SW 1271 (cell line): ENCODE measurements at regions not wholly inside any gene's neighbourhood (a gene's known extent, or its start where the extent isn't known, plus 50 kb on each side); places are given as distances from the start of the nearest gene placed in this dataset.

Experiments used
- DNase-seq, 2 experiments: peaks; one replicate each; lab custom pipeline; 2025; lab: John Stamatoyannopoulos, UW

DNA sequence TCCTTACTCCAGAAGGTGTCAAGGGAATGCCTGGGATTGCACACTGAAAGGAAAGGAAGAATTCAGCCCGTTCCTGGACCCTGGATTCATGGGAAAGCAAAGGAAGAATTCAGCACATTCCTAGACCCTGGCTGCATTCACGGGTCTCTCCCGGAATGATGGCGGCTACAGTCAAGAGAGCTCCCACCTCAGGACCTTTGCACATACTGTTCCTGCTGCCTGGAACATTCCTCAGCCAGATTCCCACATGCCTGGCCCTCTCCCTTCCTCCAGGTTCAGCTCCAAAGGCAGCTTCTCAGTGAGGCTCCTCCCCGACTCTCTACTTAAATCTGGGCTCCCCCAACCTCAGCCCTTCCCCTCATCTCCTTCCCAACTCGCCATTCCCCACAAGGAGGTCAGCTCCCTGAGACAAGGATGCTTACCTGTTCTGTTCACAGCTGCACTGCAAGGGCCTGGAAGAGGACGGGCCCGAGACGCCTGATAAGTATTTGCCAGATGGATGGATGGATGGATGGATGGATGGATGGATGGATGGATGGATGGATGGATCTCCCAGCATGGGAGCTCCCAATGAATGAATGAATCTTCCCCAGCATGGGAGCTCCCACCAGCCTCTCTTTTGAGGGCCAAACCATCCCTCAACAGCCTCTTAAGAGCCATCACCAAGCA lies 77.4 kb downstream of the NCOR2 start:
- DNase-seq = no peak

DNA sequence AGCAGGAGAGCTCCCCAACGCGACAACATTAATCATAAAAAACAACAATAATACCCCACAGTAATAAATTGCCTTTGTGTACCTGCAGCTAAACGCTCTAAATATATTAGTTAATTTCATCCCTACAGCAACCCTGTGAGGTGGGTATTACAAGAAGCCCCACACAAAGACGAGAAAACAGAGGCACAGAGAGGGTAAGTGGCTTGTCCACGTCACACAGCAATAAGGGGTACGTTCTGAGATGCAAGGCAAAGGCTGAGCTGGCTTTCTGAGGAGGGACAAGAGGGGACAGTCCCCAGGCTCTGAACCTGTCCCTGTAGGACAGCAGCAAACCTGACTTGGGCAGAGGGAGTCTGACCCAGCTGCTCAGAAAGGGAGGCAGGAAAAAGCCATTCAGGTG lies 78.2 kb downstream of the NCOR2 start:
- DNase-seq = no peak

DNA sequence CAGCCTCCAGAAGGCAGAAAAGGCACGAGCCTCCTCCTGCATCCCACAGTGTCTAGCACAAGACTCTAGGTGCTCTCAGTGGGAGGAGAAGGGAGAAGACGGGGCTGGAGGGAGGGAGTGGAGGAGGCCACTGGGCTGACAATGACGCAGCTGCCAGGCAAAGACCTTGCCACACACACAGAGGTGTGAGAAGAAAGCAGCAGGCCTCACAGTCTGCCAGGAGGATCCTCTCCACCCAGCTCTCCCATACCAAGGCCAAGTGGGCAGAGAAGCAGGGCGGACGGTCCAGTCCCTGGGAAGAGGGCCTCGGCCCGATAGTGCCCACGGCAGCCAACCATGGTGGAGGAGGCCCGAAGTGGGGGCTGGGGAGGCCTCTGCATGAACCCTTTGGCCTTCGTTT lies 78.9 kb downstream of the NCOR2 start:
- DNase-seq = no peak

DNA sequence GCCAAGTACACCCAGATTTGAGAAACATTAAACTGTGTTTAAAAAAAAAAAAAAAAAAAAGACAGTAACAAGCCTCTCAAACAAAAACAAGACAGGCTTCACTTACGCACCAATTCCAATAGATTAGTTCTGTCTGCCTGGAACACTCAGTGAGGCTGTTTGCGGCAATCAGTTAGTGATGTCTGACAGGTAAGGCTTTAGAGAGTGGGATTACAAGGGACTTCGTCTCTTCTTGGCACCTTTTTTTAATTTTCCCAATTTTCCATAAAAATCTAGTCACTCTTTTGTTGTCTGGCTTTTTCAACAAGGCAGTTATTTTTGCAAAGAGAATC lies 79.6 kb downstream of the NCOR2 start:
- DNase-seq = no peak

DNA sequence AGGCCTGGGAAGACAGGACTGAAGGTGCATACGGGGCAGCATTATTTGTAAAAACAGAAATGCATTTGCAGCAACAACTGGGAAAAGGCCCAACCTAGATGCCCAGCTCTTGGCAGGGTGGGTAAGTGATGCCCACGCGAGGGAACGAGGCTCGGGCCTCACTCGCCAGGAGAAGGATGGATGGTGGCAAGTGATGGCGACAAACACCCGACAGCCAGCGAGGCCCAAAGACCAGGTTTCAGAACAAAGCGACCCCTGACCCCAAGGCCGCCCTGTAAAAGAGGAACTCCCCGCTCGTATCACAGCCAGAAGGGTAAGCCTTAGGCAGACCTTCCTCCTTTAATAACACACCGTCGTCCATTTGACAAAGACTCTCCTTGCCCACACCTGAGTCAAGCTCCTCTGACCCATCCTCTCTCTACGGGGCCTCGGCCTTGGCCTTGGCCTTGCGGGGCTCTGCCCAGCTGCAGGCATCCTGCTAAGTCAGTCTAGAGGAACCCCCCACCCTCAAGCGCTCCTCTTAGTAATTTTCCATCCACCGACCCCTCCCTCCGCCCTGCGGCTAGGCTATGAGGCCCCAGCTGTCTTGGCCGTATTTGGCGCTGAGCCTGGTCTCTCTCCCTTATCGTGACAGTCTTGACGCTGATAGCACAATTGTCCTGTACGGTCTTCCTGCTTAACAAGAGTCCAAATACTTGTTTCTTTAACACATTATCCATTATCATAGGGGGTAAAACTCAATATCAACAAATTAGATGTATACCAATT lies 80.2 kb downstream of the NCOR2 start:
- DNase-seq = no peak

DNA sequence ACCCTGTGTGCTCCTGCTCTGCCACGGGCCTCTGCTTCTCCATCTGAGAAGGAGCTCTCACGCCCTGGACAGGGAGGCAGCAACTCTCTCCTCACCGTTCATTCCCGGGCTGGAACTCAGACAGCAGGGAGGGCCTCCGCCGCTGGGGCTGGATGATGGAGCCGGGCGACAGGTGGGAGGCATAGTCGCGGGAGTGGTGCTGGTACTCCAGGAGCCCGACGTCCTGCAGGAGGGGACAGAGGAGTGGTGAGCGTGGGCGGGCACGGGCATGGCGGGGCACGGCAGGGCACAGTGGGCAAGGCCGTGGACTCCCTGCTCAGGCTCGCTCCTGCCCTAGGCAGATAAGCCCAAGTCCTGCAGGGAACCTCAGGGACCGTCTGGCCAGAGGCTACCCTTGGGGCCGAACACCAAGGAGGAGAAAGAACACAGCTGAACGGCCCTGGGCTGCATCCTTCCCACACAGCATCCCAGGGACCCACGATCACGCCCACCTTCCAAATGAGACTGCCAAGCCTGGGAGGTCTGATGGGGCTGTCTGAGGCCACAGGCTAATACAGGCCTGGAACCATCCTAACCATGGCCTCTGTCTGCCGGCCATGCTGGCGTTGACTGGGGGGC lies 81.0 kb downstream of the NCOR2 start:
- DNase-seq = no peak

DNA sequence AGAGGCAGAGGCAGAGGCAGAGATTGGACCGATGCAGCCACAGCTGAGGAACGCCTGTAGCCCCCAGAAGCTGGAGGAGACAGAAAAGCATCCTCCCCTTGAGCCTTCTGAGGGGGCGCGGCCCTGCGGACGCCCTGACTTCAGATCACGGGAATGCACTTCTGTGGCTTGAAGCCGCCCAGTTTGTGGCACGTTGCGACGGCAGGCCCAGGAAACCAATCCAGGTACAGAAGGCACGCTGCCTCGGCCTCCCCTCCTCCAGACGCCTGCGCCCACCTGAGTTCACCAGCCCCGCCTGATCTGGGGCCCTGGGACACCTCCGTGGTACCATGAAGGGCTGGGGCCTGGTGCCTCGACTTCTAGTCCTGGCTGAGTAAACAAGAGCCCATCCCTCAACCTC lies 82.0 kb downstream of the NCOR2 start:
- DNase-seq = no peak

DNA sequence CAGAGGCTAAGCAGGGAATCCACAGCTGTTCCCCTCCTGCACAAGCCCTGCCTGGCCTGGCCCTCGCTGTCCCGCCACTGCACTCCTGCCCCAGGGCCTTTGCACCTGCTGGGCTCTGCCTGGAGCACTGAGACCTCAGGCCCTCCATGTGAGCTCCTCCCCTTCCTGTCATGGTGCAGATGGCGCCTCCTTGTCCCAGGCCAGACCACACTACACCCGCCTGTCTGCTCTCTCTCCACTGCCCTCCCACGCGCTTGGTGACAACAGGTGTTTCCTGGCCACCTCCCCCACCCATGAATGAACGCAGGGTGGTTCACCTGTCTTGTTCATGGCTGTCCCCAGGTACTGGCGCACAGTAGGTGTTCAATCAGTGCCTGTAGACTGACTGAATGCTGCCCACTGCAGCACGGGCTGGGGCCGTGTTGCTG lies 82.9 kb downstream of the NCOR2 start:
- DNase-seq = no peak

DNA sequence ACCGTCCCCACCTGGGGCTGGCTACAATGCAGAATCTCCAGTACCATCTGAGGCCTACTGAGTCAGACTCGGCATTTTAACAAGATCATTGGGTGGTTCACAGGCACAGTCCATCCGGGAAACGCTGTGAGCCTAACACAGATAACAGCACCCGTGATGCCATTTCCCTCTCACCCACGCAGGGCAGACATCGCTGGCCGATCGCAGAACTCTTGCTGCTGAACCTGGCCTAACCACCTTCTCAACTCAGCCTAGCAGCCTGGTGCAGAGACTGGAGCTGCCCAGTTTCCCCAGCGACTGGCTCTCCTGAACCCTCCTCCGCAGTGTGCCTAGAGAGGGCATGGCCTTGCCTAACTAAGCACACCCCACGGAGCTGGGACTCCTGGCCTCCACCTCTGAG lies 83.3 kb downstream of the NCOR2 start:
- no peak for DNase-seq

DNA sequence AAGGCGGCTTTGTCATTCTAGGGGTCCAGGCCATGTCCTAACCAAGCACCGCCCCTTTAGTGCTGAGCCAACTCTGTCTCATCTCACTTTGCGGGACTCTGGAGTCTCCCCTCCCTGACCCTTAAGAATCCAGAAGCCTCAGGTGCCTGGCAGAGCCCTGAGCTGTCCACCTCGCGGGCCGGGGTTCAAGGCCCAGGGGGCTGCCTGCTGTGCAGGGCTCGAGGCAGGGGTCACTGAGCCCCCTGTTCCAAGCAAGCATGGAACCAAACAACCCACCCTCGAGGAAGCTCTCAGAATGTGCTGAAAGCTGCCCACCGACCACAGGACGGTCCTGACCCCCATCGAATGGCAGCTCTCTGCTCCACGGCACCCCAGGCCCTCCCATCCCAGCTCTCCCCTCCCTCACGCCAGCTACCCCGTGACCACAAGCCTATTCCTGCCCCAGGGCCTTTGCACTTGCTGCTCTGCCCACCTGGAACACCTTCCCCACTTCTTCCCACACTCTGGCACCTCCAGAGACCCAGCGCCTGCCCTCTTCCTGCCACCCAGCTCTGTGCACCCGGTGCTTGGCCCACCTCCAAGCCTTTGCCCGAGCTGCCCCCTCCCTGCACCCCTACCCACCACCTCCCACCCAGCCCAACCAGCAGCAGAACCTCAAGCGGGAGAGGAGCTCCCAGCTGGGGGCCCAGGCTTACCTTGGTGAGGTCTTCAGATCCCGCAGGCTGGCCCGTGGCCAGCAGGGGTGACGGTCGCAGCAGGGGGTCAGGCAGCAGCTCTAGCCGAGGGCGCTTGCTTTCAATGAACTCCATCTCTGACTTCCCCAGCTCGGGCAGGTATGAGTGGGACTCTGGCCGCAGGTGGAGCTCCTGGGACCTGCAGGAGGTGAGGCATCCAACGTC lies 84.3 kb downstream of the NCOR2 start:
- no peak for DNase-seq

DNA sequence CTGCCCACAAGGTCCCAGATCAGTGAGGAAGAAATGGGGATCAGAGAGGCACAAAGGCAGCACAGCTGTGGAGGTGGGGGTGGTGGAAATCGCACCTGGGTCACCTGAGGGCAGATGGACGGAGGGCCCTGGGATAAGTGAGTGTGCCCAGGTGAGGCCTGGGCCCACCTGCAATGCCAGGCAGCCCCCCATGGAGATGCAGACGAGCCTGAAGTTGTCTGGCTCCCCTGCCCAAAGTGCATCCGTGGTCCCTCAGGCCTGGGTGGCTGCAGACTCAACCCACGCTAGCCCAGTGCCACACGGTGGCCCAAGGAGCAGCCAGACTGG lies 84.9 kb downstream of the NCOR2 start:
- no peak for DNase-seq

DNA sequence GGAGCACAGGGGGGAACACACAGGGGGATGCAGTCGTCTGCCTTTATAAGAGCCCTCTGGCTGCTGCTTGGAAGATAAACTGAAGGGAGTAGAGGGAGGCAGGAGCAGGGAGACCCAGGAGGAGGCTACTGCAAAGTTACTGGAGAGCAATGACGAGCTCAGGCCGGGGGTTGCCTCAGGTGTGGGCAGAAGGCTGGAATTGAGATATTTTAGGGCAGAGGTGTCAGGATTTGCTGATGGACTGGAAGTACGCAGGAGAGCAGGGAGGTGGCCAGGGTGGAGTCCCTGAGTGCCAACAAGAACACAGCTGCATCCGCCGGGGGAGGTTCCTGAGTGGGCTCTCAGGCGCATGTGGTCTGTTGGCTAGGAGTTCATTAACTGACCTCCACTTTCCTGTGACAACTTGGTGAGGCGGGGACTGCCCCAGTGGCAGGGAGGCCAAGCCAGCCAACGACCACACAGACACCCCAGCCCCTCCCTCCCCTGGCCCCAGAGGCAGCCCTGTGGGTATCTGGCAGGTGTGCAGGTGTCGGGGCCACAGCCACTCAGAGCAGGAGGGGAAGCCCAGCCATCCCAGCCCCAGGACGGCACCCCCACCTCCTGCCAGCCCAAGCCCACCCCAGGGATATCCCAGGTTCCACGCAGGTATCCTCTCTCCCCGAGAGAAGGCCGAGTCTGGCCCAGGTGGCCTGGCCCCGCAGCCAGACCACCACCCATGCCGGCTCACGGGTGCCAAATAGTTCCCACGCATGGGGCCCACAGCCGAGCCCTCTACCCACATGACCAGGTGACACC lies 85.4 kb downstream of the NCOR2 start:
- no peak for DNase-seq

DNA sequence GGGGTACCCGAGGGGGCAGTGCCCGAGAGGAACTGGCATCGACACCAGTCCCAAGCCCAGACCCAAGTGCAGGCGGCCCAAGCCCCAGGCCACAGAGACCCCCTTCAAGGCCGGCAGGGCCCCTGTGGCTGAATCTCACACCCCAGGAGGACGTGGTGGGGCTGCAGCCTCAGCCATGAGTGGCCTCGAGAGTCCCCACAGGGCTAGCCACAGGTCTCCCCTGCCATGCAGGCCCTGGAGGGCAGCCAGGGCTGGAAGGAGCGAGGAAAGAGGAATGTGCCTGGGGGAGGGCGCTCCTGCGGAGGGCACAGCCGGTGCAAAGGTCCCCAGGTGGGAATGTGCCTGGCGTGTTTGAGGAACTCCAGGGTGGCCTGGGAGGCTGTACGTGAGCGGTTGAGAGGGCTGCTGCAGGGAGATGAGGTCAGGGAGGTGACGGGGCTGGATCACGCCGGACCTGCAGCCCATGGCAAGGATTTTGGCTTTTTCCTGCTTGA lies 86.1 kb downstream of the NCOR2 start:
- DNase-seq = no peak

DNA sequence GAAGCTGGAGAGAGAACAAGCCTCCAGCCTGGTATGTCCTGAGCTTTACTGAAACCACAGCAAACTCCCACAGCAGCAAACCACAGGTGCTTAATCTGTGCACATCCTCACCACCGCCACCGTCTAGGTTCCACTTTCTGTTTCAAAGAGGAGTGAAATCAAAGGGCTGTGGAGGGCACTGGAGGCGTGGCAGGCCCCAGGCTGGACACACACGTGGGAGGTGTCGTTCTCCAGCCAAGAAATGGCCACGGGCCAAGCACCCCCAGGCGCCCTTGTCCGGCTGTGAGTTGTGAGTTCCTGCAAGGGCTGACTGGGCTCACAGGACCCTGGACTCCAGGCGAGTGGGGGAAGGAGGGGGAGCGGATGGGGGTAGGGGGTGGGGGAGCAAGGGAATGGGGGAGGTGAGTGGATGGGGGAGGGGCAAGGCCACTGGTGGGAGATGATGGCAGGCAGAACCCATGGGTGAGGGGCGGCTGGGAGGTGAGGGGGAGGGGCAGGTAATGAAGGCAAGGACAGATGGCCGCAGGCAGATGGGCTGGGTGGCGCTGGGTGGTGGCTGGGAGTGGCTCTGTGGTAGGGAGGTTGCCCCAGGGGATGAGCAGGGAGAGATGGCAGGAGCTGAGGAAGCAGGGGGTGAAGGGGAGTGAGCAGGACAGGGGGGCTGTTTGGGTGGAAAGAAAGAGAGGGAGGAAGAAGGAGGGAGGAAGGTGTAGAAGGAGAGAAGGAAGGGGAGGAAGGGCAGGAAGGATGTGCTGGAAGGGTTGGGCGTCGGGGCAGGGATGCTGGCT lies 86.7 kb downstream of the NCOR2 start:
- DNase-seq = no peak

DNA sequence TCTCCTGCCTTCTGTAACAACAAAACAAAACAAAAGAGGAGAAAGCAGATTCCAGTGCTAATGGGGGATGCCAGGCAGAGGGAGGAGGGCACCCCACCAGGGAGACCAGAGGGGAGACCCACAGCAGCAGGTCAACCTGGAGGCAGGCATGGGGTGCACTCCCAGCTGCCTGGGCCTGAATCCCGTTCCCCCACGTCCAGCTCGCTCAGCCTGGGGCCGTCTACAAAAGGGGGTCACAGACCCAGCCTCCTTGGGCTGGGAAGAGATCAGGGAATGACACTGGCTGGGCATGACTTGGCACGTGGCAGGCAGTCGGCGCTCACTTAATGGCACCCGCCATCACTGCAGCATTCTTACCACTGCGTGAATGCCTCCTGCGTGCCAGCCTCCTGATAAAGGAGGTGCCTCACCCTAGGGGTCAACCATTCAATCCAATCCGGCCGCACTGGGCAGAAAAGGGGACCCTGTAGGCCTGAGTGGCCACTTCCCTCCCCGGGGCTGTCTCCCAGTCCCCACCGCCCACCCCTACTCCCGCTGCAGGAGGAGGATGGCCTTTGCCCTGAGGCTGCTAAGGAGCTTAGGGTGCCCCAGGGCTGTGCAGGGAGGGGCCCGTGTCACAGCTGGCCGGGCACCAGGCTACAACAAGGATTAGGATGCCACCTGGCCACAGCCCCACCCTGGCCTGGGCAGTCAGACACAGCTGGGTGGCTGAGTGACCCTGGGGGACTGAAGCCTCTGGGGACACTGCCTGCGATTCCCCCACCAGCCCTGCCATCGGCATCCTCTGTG lies 87.5 kb downstream of the NCOR2 start:
- no peak for DNase-seq

DNA sequence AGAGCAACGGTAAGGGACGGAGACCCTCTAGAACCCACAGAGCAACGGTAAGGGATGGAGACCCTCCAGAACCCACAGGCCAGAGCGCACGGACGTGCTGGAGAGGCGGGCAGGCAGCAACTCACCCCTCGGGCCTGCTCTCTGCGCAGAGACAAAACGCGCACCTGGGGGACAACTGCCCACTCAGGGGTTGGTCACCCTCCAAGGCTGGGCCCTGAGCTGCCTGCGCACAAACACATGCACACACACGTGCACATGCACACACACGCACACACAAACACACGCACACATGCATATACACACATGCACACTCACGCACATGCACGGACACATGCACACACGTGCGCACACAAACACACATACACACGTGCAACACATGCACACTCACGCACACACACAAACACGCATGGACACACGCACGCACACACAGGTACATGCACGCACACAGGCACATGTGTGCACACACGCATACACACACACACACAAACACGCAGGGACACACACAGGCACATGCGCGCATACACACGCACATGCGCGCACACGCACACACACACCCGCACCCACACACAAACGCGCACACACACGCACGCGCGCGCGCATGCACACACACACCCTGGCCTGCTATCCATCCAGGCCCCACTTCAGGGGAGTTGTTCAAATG lies 88.3 kb downstream of the NCOR2 start:
- DNase-seq = no peak

DNA sequence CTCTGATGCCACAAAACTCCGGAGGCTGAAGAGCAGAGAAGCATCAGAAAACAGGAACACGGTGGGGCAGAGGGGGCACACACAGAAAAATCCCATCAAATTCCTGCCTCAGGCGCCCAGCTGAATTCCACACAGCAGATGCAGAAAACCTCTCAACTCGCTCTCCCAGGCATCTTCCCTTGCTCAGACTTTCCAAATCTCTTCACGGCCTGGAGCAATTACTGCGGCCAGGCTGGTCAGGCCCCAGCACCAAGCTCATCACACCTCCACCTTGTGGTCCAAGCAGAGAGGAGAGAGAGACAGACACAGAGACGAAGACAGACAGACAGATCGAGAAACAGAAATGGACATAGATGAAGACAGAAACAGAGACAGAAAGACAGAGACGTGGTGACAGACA lies 89.0 kb downstream of the NCOR2 start:
- DNase-seq = no peak

DNA sequence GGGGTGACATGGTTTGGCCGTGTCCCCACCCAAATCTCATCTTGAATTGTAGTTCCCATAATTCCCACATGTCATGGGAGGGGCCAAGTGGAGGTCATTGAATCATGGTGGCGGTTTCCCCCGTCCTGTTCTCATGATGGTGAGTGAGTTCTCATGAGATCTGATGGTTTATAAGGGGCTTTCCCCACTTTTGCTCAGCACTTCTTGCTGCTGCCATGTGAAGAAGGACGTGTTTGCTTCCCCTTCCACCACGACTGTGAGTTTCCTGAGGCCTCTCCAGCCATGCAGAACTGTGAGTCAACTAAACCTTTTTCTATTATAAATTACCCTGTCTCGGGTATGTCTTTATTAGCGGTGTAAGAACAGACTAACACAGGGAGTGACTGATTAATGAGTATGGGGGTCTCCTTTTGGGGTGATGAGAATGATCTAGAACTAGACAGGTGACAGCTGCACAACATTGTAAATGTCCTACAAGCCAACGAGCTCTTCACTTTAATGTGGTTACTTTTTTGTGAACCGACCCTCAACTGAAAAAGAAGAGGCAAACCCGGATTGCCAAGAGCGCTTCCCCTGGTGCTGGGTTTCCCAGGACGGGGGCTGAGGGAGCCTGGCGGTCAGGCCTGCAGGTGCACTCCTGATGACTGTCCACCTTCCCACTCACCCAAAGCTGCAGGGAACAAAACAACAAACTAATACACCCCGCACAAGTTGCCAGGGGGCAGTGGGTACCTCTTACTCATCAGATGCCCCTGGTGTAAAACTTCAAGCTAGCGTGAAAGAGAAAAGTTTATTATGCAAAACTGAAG lies 90.1 kb downstream of the NCOR2 start:
- no peak for DNase-seq

DNA sequence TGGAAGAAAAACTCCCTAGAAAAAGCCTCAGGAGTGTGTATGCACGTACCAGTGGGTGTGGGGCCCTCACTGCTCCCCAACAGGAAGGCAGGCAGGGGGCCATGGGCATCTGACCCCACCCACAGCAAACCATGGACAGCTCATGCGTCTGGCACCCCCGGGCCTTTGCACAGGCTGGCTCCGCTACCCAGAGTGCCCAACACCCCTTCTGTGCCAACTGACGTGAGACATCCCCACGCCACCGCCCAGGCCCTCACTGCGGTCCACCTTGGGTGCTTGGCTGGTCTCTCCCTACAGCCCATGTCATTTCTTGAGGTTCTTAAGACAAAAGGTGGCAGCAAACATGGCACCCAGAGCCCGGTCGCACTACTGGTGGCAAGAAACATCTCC lies 91.4 kb downstream of the NCOR2 start:
- no peak for DNase-seq
